ENCODE measurements at regions not wholly inside any gene's neighbourhood (a gene's known extent, or its start where the extent isn't known, plus 50 kb on each side); places are given as distances from the start of the nearest gene placed in this dataset.

DNA sequence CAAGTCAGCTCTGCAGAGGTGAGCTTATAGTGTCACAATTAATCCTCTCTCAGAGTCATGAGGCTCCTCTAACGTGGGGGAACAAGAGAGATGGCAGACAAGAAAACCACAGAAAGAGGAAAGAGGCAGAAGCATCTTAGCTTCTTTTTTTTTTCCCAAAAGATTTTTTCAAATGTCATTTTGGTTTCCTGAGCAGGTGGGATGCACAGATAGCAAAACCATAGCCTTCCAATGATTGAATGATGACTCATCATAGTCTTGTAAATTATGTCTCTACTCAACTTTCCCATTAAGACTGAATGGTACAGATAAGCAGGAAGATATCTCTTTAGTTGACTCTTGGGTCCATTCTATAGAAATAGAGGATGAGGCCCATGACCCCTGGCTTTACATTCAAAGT lies 162.8 kb upstream of the ZFHX3 start:
- DNase-seq = no peak
- H2AK9ac ChIP-seq (replicated peaks; ENCODE audit: low read depth, low read length, poor library complexity) = no peak overlapping the region
- ChIA-PET CTCF (interaction anchor here (0.6 kb wide), 2 partner anchors 31 to 156 kb away, joined by 3 read pairs; no protein-coding TSS in a partner anchor), POLR2A (ENCODE audit: unreplicated experiment) (no interaction called here)
- intact Hi-C loops (cut with micrococcal nuclease) (no loop called here), in situ Hi-C loops (cut with MboI; ENCODE audit: low sequenced_read_pairs) (no loop called here), dilution Hi-C loops (cut with HindIII; ENCODE audit: low sequenced_read_pairs, unreplicated experiment) (no loop called here)
- H3K56ac ChIP-seq (ENCODE audit: extremely low read depth, insufficient read depth, low read length) = no peak overlapping the region
- H2AK5ac ChIP-seq (ENCODE audit: low read depth, low read length) = no peak overlapping the region
- peaks cover 11% of the 10 kb centered on the region for H3K9me1 ChIP-seq (ENCODE audit: insufficient read depth, low read length)
- no TSS peak for BruUV-seq (replicated peaks)
- no peak overlapping the region for H2AFZ ChIP-seq (replicated peaks; ENCODE audit: low read length, poor library complexity)
- H3K27ac ChIP-seq (ENCODE audit: insufficient read depth, low read length) = no peak overlapping the region
- no peak overlapping the region for H2BK15ac ChIP-seq (ENCODE audit: low read depth, low read length)
- no peak overlapping the region for H3K4me2 ChIP-seq (ENCODE audit: low read depth, low read length)
- H3K79me1 ChIP-seq (ENCODE audit: low read depth in 1 of 2, low read length in 2 of 2) = no peaks in the 10 kb centered on the region
- peaks cover 18% of the 10 kb centered on the region for H3K4me1 ChIP-seq (ENCODE audit: control insufficient read depth, insufficient read depth, low read length)
- H4K91ac ChIP-seq (ENCODE audit: insufficient read depth, low read depth, low read length) = no peak overlapping the region
- no peak overlapping the region for H4K8ac ChIP-seq (ENCODE audit: low read depth in 2 of 2, low read length in 2 of 2)
- peaks cover 3% of the 10 kb centered on the region for H3K9me3 ChIP-seq (ENCODE audit: control insufficient read depth, insufficient read depth, low read length)
- H3K23ac ChIP-seq (ENCODE audit: low read depth, low read length) = no peak overlapping the region
- no peak overlapping the region for H3K4me3 ChIP-seq (ENCODE audit: insufficient read depth, low read depth, low read length)
- no peak overlapping the region for H4K5ac ChIP-seq (ENCODE audit: low read depth, low read length)
- H3K9ac ChIP-seq (ENCODE audit: low read depth, low read length) = no peak overlapping the region
- peak; percentile 44; the same call in 1 of the 2 replicates for TF ChIP-seq FOS (IDR thresholded peaks at IDR 0.05; ENCODE audit: low read depth, low read length)
- TF ChIP-seq RFX5 (IDR thresholded peaks at IDR 0.05; ENCODE audit: low read depth, low read length) = no peak
- ATAC-seq (ENCODE audit: low read depth) = no peak
- H2BK5ac ChIP-seq (ENCODE audit: low read depth, low read length, poor library complexity, severe bottlenecking) = no peak overlapping the region
- H3K4ac ChIP-seq (ENCODE audit: low read depth, low read length) = no peak overlapping the region
- no peak overlapping the region for H3K14ac ChIP-seq (replicated peaks; ENCODE audit: low read depth, low read length)
- H2BK120ac ChIP-seq (ENCODE audit: low read depth, low read length) = no peak overlapping the region
- no peaks in the 10 kb centered on the region for H3K36me3 ChIP-seq (ENCODE audit: control insufficient read depth, insufficient read depth, low read length)
- H2BK20ac ChIP-seq (ENCODE audit: low read depth, low read length) = no peak overlapping the region
- no peaks in the 10 kb centered on the region for H4K20me1 ChIP-seq (ENCODE audit: insufficient read depth, low read length)
- no CpG with 5 or more reads among the region's 1 CpG for WGBS, 2 experiments (ENCODE audit: extremely low coverage in 2 of 2, insufficient read length in 1 of 2)
- no peak overlapping the region for H3K18ac ChIP-seq (ENCODE audit: low read depth, low read length)
- no peaks in the 10 kb centered on the region for H3K27me3 ChIP-seq (ENCODE audit: control insufficient read depth, insufficient read depth, low read length)
